HG02610 (cell line): ENCODE measurements at regions not wholly inside any gene's neighbourhood (a gene's known extent, or its start where the extent isn't known, plus 50 kb on each side); places are given as distances from the start of the nearest gene placed in this dataset.

Experiments
- ATAC-seq: cut with Tn5 transposase; IDR thresholded peaks from one replicate; pipeline ENCODE4 v1.9.1; 2021; ENCODE audit warnings: mild to moderate bottlenecking, moderate library complexity; ENCODE audit not compliant: unreplicated experiment

DNA sequence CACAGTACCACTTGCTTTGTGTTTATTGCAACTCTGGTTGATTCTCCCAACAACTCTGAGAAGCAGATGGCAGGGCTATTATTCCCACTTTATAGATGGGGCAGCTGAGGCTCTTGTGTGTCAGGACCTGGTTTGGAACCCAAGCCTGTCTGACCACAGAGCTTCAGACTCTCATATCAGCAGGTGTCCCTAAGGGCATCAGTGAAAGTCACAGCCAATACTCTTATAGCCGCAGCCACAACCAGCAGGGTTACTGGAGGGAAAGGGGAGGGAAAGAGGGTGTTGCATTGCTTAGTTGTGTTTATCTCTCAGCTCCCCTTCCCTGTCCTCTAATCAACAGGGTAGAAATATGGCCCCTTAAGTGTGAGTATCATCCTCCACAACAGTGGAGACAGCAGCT is 304.0 kb downstream of the RRAGC start:
- no peak for ATAC-seq

DNA sequence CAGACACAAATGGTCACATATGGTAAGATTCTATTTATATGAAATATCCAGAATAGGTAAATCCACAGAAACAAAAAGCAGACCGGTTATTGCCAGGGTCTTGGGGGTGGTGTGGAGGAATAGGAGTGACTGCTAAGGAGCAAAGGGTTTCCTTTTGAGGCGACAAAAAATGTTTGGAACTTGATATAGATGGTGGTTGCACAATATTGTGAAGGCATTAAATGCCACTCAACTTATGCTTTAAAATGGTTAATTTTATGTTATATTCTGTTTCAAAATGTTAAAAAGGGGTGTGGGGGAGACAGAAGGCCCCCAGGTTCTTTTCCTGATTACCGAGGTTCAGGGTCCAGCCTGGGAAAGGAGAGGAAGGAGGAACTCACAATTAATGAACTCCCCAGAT is 304.4 kb downstream of the RRAGC start:
- ATAC-seq: no peak

DNA sequence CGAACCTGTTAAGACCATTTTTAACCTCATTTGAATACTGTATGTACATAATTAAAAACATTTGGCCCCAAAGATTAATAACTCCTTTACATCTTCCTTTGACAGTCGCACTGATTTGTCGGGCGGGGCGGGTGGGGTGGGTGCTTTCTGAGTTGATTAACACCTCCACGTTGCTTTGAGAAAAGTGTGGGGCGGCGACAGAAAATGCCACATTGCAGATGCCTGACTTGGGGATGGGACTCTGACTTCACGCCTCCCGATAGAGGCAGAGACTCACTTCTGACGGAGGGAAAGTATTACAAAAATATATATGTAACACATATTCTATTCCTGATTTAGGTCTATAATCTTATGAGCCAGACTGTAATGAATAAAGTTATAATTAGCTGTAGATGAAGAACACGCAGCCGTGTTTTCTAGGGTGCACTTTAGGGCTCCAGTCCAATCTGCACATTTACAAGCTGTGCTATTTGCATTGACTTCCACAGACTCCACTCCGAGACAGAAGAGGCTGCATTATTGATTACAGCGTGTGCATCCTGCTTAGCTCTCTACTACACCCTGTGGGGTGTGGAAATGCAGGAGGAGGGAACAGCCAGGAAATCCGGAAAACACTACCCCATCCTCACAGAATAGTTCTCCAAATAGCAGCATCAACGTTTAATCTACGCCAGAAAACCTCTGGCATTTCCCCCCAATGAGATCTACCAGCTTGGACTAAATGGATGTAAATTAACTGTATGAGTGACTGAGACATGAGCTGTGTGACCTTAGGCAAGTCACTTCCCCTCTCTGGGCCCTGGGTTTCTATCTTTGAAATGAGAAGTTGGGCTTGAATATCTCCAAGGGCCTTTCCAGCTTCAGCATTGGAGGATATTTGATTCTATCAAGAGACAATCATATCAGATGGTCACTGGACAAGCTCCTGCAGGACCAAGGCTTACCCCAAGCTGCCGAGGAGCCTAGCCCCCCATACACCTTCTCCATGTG is 308.0 kb downstream of the RRAGC start:
- ATAC-seq: no peak

DNA sequence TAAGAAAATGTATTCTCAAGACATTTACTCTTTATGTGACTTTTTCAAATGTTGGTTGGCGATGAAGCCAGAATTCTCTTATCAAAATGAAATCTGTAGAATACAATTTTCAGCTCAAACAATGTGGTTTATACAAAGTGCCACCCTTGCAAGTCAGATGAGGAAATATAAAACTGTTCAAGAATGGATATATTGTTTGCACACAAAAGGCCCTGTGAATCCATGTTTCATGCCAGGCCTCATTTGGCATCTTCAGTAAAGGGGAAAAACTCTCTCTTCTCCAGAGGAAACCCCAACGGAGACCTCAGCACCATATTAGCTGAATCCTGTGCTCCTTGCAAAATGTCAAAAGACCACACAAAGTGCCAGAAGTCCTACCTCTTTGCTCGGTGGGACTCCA is 310.4 kb downstream of the RRAGC start:
- no peak for ATAC-seq

DNA sequence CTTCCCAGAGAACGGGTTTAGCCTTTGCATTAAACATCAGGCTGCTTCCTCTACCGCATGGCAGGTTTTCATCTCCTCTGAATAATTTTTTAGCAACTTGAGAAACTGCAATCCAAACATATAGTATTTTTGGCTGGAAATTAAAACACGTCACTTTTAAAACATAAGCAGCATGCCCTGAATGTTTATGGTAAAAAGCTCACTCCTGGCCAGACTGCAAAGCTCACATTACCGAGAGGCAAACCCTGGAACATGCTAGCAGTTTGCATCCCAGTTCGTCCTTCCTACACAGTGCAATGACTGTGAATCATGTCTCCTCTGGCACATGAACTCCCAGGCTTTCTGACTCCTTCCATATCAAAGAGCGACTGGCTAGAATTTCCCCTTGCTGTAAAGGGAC is 312.3 kb downstream of the RRAGC start:
- no peak for ATAC-seq

DNA sequence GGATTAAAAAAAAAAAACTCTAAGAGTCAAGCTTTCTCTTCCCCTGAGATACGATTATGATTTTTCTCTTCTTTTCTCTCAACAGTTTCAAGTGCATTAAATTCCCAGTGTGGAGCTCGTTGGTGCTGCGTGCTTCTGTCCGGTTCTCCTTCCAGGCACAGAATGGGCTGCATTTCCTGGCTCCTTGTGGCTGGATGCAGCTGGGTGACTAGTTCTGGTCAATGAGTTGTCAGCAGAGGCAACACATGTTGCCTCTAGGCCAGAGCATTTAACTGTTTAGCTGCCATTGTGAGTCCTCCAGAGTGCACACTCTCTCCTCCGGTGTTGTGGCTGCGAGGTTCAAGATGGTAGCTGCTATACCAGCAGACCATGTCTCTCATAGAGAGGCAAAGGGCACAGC is 312.9 kb downstream of the RRAGC start:
- no peak for ATAC-seq

DNA sequence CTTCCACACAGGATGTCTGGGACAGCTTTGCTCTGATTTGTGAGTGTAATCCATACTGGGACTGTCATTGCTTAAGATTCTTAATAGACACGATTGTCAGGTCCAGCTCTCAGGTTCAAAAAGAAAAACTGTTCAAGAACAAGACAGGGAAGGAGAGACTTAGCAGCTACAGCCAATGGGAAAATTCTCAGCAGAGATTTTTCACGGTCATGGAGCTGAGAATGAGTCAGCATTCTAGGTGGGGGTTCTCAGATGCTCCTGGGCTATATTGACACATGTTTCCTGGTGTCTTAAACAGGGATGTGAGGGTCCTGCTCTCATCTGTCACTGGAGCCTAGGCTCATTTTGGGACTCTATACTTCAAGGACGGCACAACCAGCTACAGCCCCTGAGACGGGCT is 318.3 kb downstream of the RRAGC start:
- ATAC-seq: no peak

DNA sequence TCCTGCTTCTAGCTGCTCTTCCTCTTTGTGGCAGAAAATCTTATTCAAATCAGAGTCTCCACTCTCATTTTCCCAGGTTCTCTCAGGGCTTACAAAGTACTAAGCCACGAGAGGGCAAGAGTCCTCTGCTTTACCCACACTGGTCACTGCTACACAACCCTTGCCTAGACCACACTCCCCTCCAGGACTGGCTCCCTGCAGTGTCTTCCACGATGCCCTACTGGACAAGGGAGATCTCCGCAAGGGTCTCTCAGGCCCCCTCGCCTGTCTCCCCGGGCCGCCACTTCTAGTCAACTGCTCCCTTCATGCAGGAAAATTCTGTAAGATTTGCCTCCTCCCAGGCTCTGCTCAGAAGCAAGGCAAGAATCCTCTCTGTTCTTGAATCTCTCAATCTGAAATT is 319.6 kb downstream of the RRAGC start:
- no peak for ATAC-seq

DNA sequence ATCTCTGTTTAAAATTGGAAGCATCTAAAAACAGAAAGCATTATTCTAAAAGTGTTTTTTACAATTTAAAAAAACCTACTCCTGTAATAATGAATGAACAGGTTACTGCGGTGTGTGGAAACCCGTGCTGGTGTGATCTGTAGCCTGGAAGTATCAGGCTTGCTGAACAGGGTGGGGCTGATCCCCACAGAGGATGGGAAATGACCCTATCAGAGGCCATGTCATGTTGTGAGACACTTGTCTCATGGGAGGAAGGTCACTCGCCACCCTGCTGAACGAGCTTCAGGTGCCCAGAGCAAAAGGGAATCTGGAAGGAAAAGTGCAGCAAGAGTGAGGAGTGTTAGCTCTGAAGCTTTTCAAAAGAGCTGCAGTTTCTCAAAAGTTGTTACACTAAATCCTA is 320.7 kb downstream of the RRAGC start:
- ATAC-seq: no peak

DNA sequence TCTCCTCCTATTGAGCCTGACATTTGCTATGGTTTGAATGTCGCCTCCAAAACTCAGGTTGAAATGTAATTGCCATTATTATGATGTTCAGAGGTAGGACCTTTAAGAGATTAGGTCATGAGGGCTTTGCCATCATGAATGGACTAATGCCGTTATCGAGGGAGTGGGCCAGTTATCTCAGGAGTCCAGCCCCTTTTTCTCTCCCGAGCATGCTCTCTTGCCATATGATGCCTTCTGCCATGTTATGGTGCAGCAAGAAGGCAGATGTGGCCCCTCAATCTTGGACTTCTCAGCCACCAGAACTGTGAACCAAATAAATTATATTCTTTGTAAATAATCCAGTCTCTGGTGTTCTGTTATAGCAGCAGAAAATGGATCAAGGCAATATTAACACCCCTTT is 323.5 kb downstream of the RRAGC start:
- no peak for ATAC-seq

DNA sequence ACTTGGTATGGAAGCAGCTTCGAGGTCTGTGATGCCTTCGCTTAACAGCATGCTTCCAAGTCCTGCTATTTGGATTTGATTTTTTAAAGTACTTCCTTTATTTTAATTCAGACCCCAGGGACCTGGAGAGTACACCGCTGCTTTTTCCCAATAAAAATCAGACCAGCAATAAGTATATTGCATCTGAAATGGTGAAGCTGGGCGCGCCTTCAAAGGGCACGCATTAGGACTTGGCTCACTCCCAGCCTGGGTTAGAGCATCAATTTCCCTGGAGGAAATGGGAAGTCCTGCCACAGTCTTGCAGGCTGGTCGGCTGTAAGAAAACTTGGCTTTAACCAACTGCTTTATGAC is 325.1 kb downstream of the RRAGC start:
- no peak for ATAC-seq

DNA sequence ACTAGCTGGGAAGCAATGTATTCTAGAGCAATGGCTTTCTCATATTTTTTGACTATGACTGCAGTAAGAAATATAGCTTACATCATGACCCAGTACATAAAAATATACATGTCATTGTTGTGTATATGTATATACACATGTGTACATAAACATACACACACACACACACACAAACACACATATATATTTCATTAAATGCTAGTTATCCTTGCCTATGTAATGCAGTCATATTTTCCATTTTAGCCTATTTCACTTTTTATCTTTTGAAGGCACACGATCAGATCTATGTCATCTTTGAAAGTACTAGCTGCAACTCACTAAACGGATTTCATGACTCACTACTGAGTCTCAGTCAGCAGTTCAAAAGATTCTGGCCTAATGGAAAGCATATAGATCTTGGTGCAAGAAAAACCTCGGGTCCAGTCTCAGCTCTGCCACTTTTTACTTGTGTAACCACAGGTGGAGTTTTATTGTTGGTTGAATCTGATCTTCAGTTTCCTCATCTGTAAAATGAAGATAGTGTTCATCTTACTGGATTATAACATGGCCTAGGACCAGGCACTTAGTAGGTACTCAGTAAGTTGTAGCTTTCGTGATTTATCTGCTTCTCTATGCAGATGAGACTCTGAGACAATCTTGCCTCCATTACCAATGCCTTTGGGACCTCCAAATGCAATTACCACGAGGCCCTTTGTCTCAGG is 325.6 kb downstream of the RRAGC start:
- no peak for ATAC-seq

DNA sequence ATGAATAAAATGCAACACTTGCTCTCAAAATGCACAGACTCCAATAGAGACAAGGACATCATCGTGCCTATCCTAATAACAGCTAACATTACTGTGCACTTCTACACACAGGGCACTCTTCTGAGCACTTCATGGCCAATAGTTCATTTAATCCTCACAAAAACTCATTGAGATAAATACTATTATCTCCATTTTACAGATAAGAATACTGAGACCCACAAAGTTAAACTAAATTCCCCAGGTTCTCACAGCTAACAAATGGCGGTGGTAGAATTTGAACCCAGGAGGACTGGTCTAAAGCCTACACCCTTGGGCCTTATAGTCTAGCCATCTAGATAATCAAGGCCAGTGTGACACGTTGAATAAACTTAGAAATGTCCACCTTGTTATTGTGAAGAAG is 328.6 kb downstream of the RRAGC start:
- no peak for ATAC-seq

DNA sequence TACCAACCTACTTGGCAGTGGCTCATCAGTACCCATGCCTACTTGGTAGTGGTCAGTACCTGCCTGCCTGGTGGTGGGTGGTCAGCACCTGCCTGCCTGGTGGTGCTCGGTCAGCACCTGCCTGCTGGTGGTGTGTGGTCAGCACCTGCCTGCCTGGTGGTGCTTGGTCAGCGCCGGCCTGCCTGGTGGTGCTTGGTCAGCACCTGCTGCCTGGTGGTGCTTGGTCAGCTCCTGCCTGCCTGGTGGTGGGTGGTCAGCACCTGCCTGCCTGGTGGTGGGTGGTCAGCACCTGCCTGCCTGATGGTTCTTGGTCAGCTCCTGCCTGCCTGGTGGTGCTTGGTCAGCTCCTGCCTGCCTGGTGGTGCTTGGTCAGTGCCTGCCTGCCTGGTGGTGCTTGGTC is 329.6 kb downstream of the RRAGC start:
- ATAC-seq: no peak

DNA sequence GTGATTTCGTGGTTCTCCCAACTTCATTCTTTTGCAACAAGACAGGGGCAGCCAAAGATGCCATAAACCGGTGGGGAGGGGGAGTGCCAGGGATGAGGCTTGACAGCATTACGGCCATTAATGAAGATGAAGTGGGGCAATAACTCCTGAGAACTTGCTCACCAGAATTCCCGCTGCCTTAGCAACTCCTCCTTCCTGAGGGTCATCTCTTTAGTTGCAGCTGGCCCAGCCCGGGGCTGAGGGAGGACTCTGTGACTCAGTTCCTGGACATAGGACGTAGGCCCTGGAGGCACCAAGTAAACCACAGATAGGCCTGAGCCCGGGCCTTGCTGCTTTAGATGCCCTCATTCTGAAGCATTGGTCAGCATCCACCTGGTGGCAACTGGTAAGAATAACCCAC is 330.2 kb downstream of the RRAGC start:
- ATAC-seq: no peak

DNA sequence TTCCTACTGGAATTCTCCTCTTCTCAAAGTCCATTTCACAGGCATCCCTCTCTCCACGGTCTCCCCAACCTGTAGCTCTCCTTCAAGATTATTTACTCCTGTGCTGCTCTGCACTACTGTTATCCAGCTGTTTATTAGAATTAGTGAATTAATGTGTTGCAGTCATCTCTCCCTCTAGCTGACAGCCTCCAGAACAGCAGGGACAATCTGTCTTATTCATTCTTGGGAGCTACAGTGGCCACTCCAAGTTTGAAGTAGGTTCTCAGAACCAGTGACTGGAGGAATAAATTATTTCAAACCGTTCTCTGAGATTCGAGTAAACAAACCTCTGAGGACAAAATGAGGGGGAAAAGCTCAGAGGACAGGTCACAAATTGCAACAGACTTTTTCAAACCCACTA is 330.9 kb downstream of the RRAGC start:
- ATAC-seq: no peak

DNA sequence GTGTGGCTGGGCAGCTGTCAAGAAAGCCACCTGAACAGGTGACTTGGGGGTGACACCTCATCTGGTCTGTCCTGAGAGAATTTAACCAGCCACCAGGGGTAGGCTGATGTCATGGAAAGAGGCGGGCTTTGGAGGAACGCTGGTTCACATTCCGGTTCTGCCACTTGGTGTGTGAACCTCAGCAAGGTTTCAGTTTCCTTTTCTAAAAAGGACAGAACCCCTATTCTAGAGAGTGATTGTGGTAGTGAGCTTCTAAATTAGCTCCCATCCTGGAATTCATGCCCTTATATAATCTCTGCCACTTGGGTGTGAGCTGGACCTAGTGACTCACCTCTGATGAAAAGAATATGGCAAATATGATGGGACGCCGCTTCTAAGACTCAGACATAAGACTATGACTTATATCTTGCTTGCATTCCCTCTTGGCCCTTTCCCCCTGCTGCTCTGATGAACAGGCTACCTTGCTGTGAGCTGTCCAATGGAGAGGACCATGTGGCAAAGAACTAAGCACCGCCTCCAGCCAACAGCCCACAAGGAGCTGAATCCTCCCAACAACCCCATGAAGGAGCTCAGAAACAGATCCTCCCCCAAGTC is 332.1 kb downstream of the RRAGC start:
- peak; percentile 86 for ATAC-seq

DNA sequence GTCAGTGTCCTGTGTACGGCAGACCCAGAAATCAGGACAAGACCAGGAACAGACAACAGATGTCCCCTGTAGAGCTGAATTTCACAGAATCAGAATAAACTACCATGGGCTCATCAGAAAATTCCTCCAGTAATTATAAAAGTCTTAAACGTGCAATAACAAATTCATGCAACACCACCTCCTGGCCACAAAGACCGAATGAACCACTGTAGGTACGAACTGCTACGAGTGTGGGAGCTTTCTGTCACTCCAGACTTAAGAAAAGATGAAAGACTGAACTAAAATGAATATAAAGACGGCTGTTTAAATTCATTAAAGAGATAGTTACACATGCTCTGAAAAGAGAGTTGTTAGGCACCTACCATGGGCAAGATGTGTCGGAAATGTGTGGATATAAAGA is 333.5 kb downstream of the RRAGC start:
- ATAC-seq: no peak

DNA sequence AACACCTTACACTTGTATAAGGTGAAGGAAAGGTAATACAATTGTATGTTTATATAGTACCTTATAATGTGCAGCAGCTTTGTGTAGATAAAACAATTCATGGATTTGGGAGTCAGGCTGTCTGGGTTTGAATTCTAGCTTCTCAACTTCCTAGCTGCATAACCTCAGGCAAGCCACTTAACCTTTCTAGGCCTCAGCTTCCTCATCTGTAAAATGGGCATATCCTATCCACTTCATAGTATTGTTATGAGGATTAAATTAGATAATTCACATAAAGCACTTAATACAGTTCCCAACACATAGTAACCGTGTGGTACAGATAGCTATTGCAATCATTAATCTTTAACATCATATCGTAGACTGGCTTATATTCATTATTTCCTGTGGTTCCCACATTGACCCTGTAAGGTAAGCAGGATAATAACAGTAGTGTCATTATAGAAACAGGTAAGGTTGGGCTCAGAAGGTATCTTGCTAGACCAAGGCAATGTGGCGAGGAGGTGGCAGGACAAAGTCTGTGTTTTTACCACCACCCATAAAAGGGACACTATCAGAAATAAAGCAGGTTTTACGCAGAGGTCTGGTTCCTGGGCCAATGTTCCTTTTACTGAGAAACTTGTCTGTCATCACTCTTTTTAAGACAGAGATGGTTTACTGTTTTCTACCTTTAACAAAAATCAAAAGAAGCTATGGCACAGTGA is 334.1 kb downstream of the RRAGC start:
- no peak for ATAC-seq

DNA sequence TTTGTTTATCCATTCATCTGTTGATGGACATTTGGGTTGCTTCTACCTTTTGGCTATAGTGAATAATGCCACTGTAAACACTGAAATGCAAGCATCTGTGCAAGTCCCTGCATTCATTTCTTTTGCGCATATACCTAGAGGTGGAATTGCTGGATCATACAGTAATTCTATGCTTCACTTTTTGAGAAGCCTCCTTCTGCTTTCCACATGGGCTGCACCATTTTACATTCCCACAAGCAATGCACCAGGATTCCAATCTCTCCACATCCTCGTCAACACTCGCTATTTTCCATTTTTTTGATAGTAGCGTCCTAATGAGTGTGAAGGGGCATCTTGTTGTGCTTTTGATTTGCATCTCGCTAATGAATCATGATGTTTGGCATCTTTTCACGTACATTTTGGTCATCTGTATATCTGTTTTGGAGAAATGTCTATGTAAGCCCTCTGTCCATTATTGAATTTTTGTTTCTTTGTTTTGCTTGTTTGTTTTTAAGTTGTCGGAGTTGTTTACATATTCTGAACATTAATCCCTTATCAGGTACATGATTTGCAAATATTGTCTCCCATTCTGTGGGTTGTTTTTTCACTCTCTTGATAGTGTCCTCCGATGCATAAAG is 335.4 kb downstream of the RRAGC start:
- no peak for ATAC-seq

DNA sequence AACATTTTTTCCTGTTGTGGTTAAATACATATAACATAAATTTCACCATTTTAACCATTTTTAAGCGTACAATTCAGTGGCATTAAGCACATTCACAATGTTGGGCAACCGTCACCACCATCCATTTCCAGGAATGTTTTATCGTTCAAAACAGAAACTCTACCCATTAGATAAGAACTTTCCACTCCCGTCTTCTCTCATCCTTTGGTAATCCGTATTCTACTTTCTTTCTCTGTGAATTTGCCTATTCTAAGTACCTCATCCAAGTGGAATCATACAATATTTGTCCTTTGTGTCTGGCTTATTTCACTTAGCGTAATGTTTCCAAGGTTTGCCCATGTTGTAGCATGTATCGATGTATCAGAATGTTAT is 336.0 kb downstream of the RRAGC start:
- ATAC-seq: no peak
